ENCODE measurements at regions not wholly inside any gene's neighbourhood (a gene's known extent, or its start where the extent isn't known, plus 50 kb on each side); places are given as distances from the start of the nearest gene placed in this dataset.

DNA sequence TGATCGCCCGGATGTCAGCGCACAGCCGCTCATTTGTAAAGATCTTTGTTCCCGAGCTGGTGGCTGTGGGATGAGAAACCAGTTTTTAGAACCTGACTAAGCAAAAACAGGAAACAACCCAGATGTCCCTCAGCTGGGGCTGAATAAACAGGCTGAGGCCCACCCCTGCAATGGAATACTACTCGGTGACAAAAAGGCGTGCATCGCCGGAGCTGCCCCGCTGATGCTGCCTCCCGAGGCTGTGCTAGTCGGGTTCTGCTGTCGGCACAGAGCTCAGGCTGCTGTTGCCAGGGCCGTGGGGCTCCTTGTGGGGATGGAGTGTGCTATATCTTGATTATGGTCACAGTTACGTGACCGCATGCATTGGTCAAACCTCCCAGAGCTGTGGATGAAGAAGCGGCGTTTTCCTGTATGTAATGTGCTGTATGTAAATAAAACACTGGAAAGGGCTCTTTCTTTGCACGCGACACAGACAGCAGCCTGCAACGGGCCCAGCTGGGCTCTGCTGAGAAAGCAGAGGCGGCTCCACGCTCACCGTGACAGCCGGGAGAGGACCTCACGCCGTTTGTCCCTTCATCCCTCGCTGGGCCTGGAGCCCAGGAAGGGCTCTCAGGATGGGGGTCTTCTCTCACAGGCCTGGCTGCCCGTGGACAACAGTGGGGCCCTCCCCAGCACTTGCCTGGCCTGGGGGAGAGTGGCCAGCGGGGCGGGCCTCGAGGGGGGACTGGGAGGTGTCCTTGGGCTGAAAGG, 51.5 kb upstream of the RNU6ATAC start:
- no peak for FAIRE-seq
- no peak overlapping the region for H2AFZ ChIP-seq (ENCODE audit: low read depth, low read length)
- no peaks in the 10 kb centered on the region for H3K9me1 ChIP-seq (replicated peaks; ENCODE audit: control insufficient read depth, extremely low read depth, insufficient read depth, low read length)
- no peak overlapping the region for H3K4me3 ChIP-seq (replicated peaks in 1 of 3; ENCODE audit: insufficient read depth in 1 of 3, low read depth in 1 of 3, low read length in 3 of 3)
- no peak overlapping the region for H3K4me2 ChIP-seq (ENCODE audit: insufficient read depth, low read length)
- ChIA-PET POLR2A (no interaction called here), CTCF (interaction anchor here (1.2 to 1.6 kb wide), 2 partner anchors 8 to 45 kb away, joined by 3 to 4 read pairs; no protein-coding TSS in a partner anchor)
- no peak overlapping the region for H3K9ac ChIP-seq (replicated peaks; ENCODE audit: extremely low read depth, insufficient read depth, low read length)
- H4K20me1 ChIP-seq (replicated peaks; ENCODE audit: control insufficient read depth, extremely low read depth, insufficient read depth, low read length), result no peaks in the 10 kb centered on the region
- TF ChIP-seq, protein P1, sequence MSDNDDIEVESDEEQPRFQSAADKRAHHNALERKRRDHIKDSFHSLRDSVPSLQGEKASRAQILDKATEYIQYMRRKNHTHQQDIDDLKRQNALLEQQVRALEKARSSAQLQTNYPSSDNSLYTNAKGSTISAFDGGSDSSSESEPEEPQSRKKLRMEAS (IDR thresholded peaks at IDR 0.05; ENCODE audit: insufficient read depth, insufficient read length), result no peak
- TF ChIP-seq JUN (IDR thresholded peaks at IDR 0.05; ENCODE audit: borderline replicate concordance, insufficient read depth, insufficient read length, low read depth) (no peak), GATA2 (IDR thresholded peaks at IDR 0.05; ENCODE audit: insufficient read depth, insufficient read length, low read depth, low read length) (no peak), FOS (IDR thresholded peaks at IDR 0.05; ENCODE audit: borderline replicate concordance, insufficient read depth, low read length) (no peak), POLR2A (IDR thresholded peaks at IDR 0.05; ENCODE audit: low read depth, low read length) (no peak), MYC (IDR thresholded peaks at IDR 0.05; ENCODE audit: low read depth, low read length) (no peak)
- H3K27ac ChIP-seq (ENCODE audit: insufficient read depth, low read depth, low read length), result no peak overlapping the region
- no peaks in the 10 kb centered on the region for H3K36me3 ChIP-seq (ENCODE audit: control insufficient read depth in 2 of 2, extremely low read depth in 1 of 2, insufficient read depth in 2 of 2, low read length in 2 of 2)
- dilution Hi-C loops (cut with MboI; ENCODE audit: extremely low pct_ligation_motif_present, low sequenced_read_pairs) (no loop called here), intact Hi-C loops (cut with micrococcal nuclease) (no loop called here)
- no peak for DNase-seq (ENCODE audit: low read depth, low spot score)
- H3K27me3 ChIP-seq (ENCODE audit: control insufficient read depth in 2 of 2, insufficient read depth in 2 of 2, low read length in 2 of 2), result no peaks in the 10 kb centered on the region
- no TSS peak for BruUV-seq (replicated peaks)
- no peaks in the 10 kb centered on the region for H3K4me1 ChIP-seq (ENCODE audit: control insufficient read depth, extremely low read depth, insufficient read depth, low read length)
- no peaks in the 10 kb centered on the region for H3K79me2 ChIP-seq (ENCODE audit: control insufficient read depth, insufficient read depth, low read length)
- no peaks in the 10 kb centered on the region for H3K9me3 ChIP-seq (replicated peaks; ENCODE audit: control insufficient read depth, insufficient read depth, low read length)

DNA sequence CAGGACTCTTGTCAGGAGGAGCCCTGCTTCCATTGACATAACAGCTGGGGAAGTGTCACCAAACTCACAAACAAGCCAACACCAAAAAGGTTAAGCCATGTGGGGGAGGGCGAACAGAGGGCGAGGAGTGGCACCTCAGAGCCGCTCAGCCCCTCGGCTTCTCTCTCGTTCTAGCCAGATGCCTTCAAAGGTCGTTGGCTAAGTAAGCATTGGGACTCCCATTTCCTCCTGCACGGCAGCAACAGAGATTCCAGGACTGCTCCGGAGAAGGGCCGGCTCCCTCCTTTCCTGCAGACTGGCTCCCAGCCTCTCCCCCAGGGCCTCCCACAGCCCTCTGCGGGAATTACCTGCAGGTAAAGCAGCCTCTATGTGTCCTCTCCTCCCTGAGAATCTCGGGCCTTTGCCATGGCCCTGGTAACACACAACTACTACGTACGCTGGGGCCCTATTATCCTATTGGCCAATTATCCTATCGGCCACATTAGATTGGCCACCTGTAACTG, 52.1 kb upstream of the RNU6ATAC start:
- no peak overlapping the region for H3K9ac ChIP-seq (replicated peaks; ENCODE audit: extremely low read depth, insufficient read depth, low read length)

More for the DNA sequence above, 52.1 kb upstream of the RNU6ATAC start:
- dilution Hi-C loops (cut with MboI; ENCODE audit: extremely low pct_ligation_motif_present, low sequenced_read_pairs) (no loop called here), intact Hi-C loops (cut with micrococcal nuclease) (no loop called here)
- no peaks in the 10 kb centered on the region for H3K4me1 ChIP-seq (ENCODE audit: control insufficient read depth, extremely low read depth, insufficient read depth, low read length)
- no peaks in the 10 kb centered on the region for H3K36me3 ChIP-seq (ENCODE audit: control insufficient read depth in 2 of 2, extremely low read depth in 1 of 2, insufficient read depth in 2 of 2, low read length in 2 of 2)
- H3K79me2 ChIP-seq (ENCODE audit: control insufficient read depth, insufficient read depth, low read length), result no peaks in the 10 kb centered on the region
- no TSS peak for BruUV-seq (replicated peaks)
- TF ChIP-seq POLR2A (IDR thresholded peaks at IDR 0.05; ENCODE audit: low read depth, low read length), result no peak
- no peak for TF ChIP-seq MYC (IDR thresholded peaks at IDR 0.05; ENCODE audit: low read depth, low read length)
- TF ChIP-seq, protein P2, sequence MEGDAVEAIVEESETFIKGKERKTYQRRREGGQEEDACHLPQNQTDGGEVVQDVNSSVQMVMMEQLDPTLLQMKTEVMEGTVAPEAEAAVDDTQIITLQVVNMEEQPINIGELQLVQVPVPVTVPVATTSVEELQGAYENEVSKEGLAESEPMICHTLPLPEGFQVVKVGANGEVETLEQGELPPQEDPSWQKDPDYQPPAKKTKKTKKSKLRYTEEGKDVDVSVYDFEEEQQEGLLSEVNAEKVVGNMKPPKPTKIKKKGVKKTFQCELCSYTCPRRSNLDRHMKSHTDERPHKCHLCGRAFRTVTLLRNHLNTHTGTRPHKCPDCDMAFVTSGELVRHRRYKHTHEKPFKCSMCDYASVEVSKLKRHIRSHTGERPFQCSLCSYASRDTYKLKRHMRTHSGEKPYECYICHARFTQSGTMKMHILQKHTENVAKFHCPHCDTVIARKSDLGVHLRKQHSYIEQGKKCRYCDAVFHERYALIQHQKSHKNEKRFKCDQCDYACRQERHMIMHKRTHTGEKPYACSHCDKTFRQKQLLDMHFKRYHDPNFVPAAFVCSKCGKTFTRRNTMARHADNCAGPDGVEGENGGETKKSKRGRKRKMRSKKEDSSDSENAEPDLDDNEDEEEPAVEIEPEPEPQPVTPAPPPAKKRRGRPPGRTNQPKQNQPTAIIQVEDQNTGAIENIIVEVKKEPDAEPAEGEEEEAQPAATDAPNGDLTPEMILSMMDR (IDR thresholded peaks at IDR 0.05; ENCODE audit: extremely low read depth in 1 of 2, insufficient read depth in 1 of 2, low read depth in 1 of 2, low read length in 2 of 2), result no peak
- TF ChIP-seq EZH2 (IDR thresholded peaks at IDR 0.05; ENCODE audit: borderline replicate concordance, low read depth, low read length, severe bottlenecking), result no peak
- TF ChIP-seq, protein P1 (IDR thresholded peaks at IDR 0.05; ENCODE audit: insufficient read depth, insufficient read length), result no peak
- TF ChIP-seq POLR2AphosphoS5 (IDR thresholded peaks at IDR 0.05; ENCODE audit: insufficient read depth, low read depth, low read length), result no peak
- TF ChIP-seq GATA2 (IDR thresholded peaks at IDR 0.05; ENCODE audit: insufficient read depth, insufficient read length, low read depth, low read length), result no peak
- no peak for TF ChIP-seq FOS (IDR thresholded peaks at IDR 0.05; ENCODE audit: borderline replicate concordance, insufficient read depth, low read length)
- TF ChIP-seq JUN (IDR thresholded peaks at IDR 0.05; ENCODE audit: borderline replicate concordance, insufficient read depth, insufficient read length, low read depth), result no peak
- no peak overlapping the region for H3K27ac ChIP-seq (ENCODE audit: insufficient read depth, low read depth, low read length)
- ChIA-PET POLR2A (no interaction called here), CTCF (interaction anchor here (1.2 to 1.6 kb wide), 2 partner anchors 7 to 46 kb away, joined by 3 to 4 read pairs; no protein-coding TSS in a partner anchor)
- DNase-seq (ENCODE audit: low read depth, low spot score) (no peak), FAIRE-seq (no peak)
- no peaks in the 10 kb centered on the region for H3K9me3 ChIP-seq (replicated peaks; ENCODE audit: control insufficient read depth, insufficient read depth, low read length)
- no peaks in the 10 kb centered on the region for H3K27me3 ChIP-seq (ENCODE audit: control insufficient read depth in 2 of 2, insufficient read depth in 2 of 2, low read length in 2 of 2)
- no peak overlapping the region for H3K4me3 ChIP-seq (replicated peaks in 1 of 3; ENCODE audit: insufficient read depth in 1 of 3, low read depth in 1 of 3, low read length in 3 of 3)
- H2AFZ ChIP-seq (ENCODE audit: low read depth, low read length), result no peak overlapping the region
- no peaks in the 10 kb centered on the region for H3K9me1 ChIP-seq (replicated peaks; ENCODE audit: control insufficient read depth, extremely low read depth, insufficient read depth, low read length)
- H4K20me1 ChIP-seq (replicated peaks; ENCODE audit: control insufficient read depth, extremely low read depth, insufficient read depth, low read length), result no peaks in the 10 kb centered on the region
- H3K4me2 ChIP-seq (ENCODE audit: insufficient read depth, low read length), result no peak overlapping the region

Measured in endothelial cell of umbilical vein (primary cell).